ENCODE measurements at regions not wholly inside any gene's neighbourhood (a gene's known extent, or its start where the extent isn't known, plus 50 kb on each side); places are given as distances from the start of the nearest gene placed in this dataset.
A peak's percentile ranks its signal among the peaks of the same experiment; 100 is the strongest.

GRCh38 chr6:105988321-105988720, 97.8 kb upstream of the PRDM1 start:
- Mint-ChIP-seq H3K36me3 (ENCODE audit: low read depth, unreplicated experiment) (no peaks in the 10 kb centered on the region), H3K9me3 (ENCODE audit: unreplicated experiment) (no peaks in the 10 kb centered on the region), H3K4me3 (ENCODE audit: unreplicated experiment) (no peak overlapping the region), H3K27me3 (ENCODE audit: unreplicated experiment) (peaks cover 11% of the 10 kb centered on the region), H3K27ac (ENCODE audit: unreplicated experiment) (no peak overlapping the region), H3K4me1 (ENCODE audit: unreplicated experiment) (peaks cover 25% of the 10 kb centered on the region)
- TF ChIP-seq CTCF (IDR thresholded peaks at IDR 0.05; ENCODE audit: unreplicated experiment): no peak
- no peak for DNase-seq (ENCODE audit: low spot score)

- no peak overlapping the region for H3K27ac Mint-ChIP-seq (ENCODE audit: unreplicated experiment)
- no peak for TF ChIP-seq CTCF (IDR thresholded peaks at IDR 0.05; ENCODE audit: unreplicated experiment)
- peaks cover 24% of the 10 kb centered on the region for H3K4me1 Mint-ChIP-seq (ENCODE audit: unreplicated experiment)
- H3K9me3 Mint-ChIP-seq (ENCODE audit: unreplicated experiment): no peaks in the 10 kb centered on the region
- no peak overlapping the region for H3K4me3 Mint-ChIP-seq (ENCODE audit: unreplicated experiment)
- DNase-seq (ENCODE audit: low spot score): no peak
- H3K27me3 Mint-ChIP-seq (ENCODE audit: unreplicated experiment): peaks cover 17% of the 10 kb centered on the region
- no peaks in the 10 kb centered on the region for H3K36me3 Mint-ChIP-seq (ENCODE audit: low read depth, unreplicated experiment)
These were observed 98.6 kb upstream of the PRDM1 start for GRCh38 chr6:105987516-105987915.

GRCh38 chr6:105986998-105987397, 99.1 kb upstream of the PRDM1 start:
- no peak for TF ChIP-seq CTCF (IDR thresholded peaks at IDR 0.05; ENCODE audit: unreplicated experiment)
- H3K9me3 Mint-ChIP-seq (ENCODE audit: unreplicated experiment): no peaks in the 10 kb centered on the region
- DNase-seq (ENCODE audit: low spot score): no peak
- no peak overlapping the region for H3K27ac Mint-ChIP-seq (ENCODE audit: unreplicated experiment)
- H3K36me3 Mint-ChIP-seq (ENCODE audit: low read depth, unreplicated experiment): no peaks in the 10 kb centered on the region
- peak overlapping the region; percentile 21 for H3K4me3 Mint-ChIP-seq (ENCODE audit: unreplicated experiment)
- H3K4me1 Mint-ChIP-seq (ENCODE audit: unreplicated experiment): peaks cover 24% of the 10 kb centered on the region
- H3K27me3 Mint-ChIP-seq (ENCODE audit: unreplicated experiment): peaks cover 20% of the 10 kb centered on the region

- Mint-ChIP-seq H3K9me3 (ENCODE audit: unreplicated experiment) (no peaks in the 10 kb centered on the region), H3K36me3 (ENCODE audit: low read depth, unreplicated experiment) (peaks cover 1% of the 10 kb centered on the region), H3K27me3 (ENCODE audit: unreplicated experiment) (peaks cover 25% of the 10 kb centered on the region), H3K27ac (ENCODE audit: unreplicated experiment) (no peak overlapping the region), H3K4me1 (ENCODE audit: unreplicated experiment) (peaks cover 20% of the 10 kb centered on the region), H3K4me3 (ENCODE audit: unreplicated experiment) (peak overlapping the region; percentile 59)
- TF ChIP-seq CTCF (IDR thresholded peaks at IDR 0.05; ENCODE audit: unreplicated experiment): no peak
- DNase-seq (ENCODE audit: low spot score): no peak
These were observed 100.1 kb upstream of the PRDM1 start for GRCh38 chr6:105985816-105986632.

- no peaks in the 10 kb centered on the region for H3K9me3 Mint-ChIP-seq (ENCODE audit: unreplicated experiment)
- no peak for DNase-seq (ENCODE audit: low spot score)
- H3K27ac Mint-ChIP-seq (ENCODE audit: unreplicated experiment): no peak overlapping the region
- peaks cover 4% of the 10 kb centered on the region for H3K36me3 Mint-ChIP-seq (ENCODE audit: low read depth, unreplicated experiment)
- H3K4me1 Mint-ChIP-seq (ENCODE audit: unreplicated experiment): peaks cover 21% of the 10 kb centered on the region
- no peak for TF ChIP-seq CTCF (IDR thresholded peaks at IDR 0.05; ENCODE audit: unreplicated experiment)
- H3K27me3 Mint-ChIP-seq (ENCODE audit: unreplicated experiment): peaks cover 29% of the 10 kb centered on the region
- peak overlapping the region; percentile 59 for H3K4me3 Mint-ChIP-seq (ENCODE audit: unreplicated experiment)
These were observed 100.9 kb upstream of the PRDM1 start for GRCh38 chr6:105985098-105985815.
